ENCODE measurements at regions not wholly inside any gene's neighbourhood (a gene's known extent, or its start where the extent isn't known, plus 50 kb on each side); places are given as distances from the start of the nearest gene placed in this dataset.

DNA sequence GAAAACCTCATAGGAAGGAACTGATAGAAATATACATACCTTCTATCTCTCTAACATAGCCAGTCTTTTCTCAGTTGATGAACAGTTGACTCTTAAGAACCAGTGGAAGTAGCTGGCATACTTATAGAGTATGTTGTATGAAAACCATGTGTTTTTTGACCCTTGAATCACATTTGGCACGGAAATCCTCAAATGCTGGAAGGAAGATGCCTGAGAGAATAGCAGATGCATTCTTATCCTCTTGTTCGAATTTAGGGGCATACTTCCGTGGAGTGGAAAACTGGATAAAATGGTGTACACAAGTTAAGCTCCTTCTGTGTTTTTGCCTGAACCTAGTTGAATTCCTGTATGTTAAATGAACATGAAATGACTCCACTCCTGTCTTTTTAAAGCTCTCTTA, 145.5 kb downstream of the PCDH7 start:
- TF ChIP-seq TCF7L2 (IDR thresholded peaks at IDR 0.05; ENCODE audit: borderline replicate concordance, extremely low read depth, insufficient read depth, insufficient read length), result no peak
- TF ChIP-seq, protein P1, sequence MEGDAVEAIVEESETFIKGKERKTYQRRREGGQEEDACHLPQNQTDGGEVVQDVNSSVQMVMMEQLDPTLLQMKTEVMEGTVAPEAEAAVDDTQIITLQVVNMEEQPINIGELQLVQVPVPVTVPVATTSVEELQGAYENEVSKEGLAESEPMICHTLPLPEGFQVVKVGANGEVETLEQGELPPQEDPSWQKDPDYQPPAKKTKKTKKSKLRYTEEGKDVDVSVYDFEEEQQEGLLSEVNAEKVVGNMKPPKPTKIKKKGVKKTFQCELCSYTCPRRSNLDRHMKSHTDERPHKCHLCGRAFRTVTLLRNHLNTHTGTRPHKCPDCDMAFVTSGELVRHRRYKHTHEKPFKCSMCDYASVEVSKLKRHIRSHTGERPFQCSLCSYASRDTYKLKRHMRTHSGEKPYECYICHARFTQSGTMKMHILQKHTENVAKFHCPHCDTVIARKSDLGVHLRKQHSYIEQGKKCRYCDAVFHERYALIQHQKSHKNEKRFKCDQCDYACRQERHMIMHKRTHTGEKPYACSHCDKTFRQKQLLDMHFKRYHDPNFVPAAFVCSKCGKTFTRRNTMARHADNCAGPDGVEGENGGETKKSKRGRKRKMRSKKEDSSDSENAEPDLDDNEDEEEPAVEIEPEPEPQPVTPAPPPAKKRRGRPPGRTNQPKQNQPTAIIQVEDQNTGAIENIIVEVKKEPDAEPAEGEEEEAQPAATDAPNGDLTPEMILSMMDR (IDR thresholded peaks at IDR 0.05 in 2 of 3, conservative IDR thresholded peaks at IDR 0.05 in 1 of 3; ENCODE audit: borderline replicate concordance in 1 of 3, insufficient read depth in 1 of 3, low read depth in 2 of 3, low read length in 2 of 3), result no peak
- TF ChIP-seq SRF (IDR thresholded peaks at IDR 0.05; ENCODE audit: low read depth), result no peak
- no peak for TF ChIP-seq POLR2A (IDR thresholded peaks at IDR 0.05; ENCODE audit: borderline replicate concordance, extremely low read depth, insufficient read depth, insufficient read length)
- no peak for TF ChIP-seq ZNF274 (IDR thresholded peaks at IDR 0.05; ENCODE audit: low read depth, low read length)

All from HCT116 (cell line).